Trophoblast cell (in vitro differentiated cells and primary cell): ENCODE measurements at regions not wholly inside any gene's neighbourhood (a gene's known extent, or its start where the extent isn't known, plus 50 kb on each side); places are given as distances from the start of the nearest gene placed in this dataset.
A peak's percentile ranks its signal among the peaks of the same experiment; 100 is the strongest.

Source experiments
- DNase-seq, 2 donors: peaks; one replicate each; pipeline ENCODE4 v3.0.0-alpha.2; 2016
- H2AFZ ChIP-seq: 2 replicates; pipeline ENCODE4 v1.6.1; 2013; ENCODE audit warnings: low read length, moderate library complexity, mild to moderate bottlenecking; ENCODE audit not compliant: insufficient read depth, poor library complexity
- H2AK5ac ChIP-seq: 2 replicates; pipeline ENCODE4 v1.6.1; 2013; ENCODE audit warnings: mild to moderate bottlenecking, low read length
- H2BK120ac ChIP-seq: 2 replicates; pipeline ENCODE4 v1.6.1; 2013; ENCODE audit warnings: low read length, mild to moderate bottlenecking, moderate library complexity; ENCODE audit not compliant: insufficient read depth, poor library complexity
- H2BK12ac ChIP-seq: 2 replicates; pipeline ENCODE4 v1.6.1; 2013; ENCODE audit warnings: mild to moderate bottlenecking, low read length, moderate library complexity
- H2BK5ac ChIP-seq: 2 replicates; pipeline ENCODE4 v1.6.1; 2013; ENCODE audit warnings: low read length, low read depth, moderate library complexity, mild to moderate bottlenecking; ENCODE audit not compliant: poor library complexity
- H3K14ac ChIP-seq: 2 replicates; pipeline ENCODE4 v1.6.1; 2013; ENCODE audit warnings: mild to moderate bottlenecking, low read length
- H3K18ac ChIP-seq: 2 replicates; pipeline ENCODE4 v1.6.1; 2013; ENCODE audit warnings: mild to moderate bottlenecking, low read length
- H3K23ac ChIP-seq: 2 replicates; pipeline ENCODE4 v1.6.1; 2013; ENCODE audit warnings: low read length
- H3K27ac ChIP-seq: 2 replicates; pipeline ENCODE4 v1.5.1; 2013; ENCODE audit warnings: low read depth, mild to moderate bottlenecking, inconsistent platforms, low read length, moderate library complexity
- H3K27me3 ChIP-seq: 2 replicates; pipeline ENCODE4 v1.6.1; 2013; ENCODE audit warnings: inconsistent platforms, mild to moderate bottlenecking, low read length, moderate library complexity; ENCODE audit not compliant: insufficient read depth
- H3K36me3 ChIP-seq, 2 experiments: 1 replicate in 1 of 2; 2 replicates in 1 of 2; pipeline ENCODE4 v1.6.1; 2013; ENCODE audit warnings: low read length in 2 of 2, mild to moderate bottlenecking in 2 of 2, moderate library complexity in 1 of 2; ENCODE audit not compliant: insufficient read depth in 2 of 2, control insufficient read depth in 1 of 2
- H3K4ac ChIP-seq: 2 replicates; pipeline ENCODE4 v1.6.1; 2013; ENCODE audit warnings: low read depth, mild to moderate bottlenecking, low read length, moderate library complexity
- H3K4me1 ChIP-seq, 2 experiments: 1 replicate in 1 of 2; 2 replicates in 1 of 2; pipeline ENCODE4 v1.6.1; 2013; ENCODE audit warnings: low read length in 2 of 2, mild to moderate bottlenecking in 2 of 2, moderate library complexity in 1 of 2; ENCODE audit not compliant: insufficient read depth in 2 of 2, control insufficient read depth in 1 of 2
- H3K4me2 ChIP-seq: 2 replicates; pipeline ENCODE4 v1.6.1; 2013; ENCODE audit warnings: inconsistent platforms, mild to moderate bottlenecking, low read length, moderate library complexity
- H3K4me3 ChIP-seq: 2 replicates; pipeline ENCODE4 v1.5.1; 2013; ENCODE audit warnings: mild to moderate bottlenecking, low read depth, low read length, inconsistent platforms
- H3K79me1 ChIP-seq: one replicate; pipeline ENCODE4 v1.6.1; 2013; ENCODE audit warnings: low read length
- H3K79me2 ChIP-seq: 2 replicates; pipeline ENCODE4 v1.6.1; 2013; ENCODE audit warnings: low read length, mild to moderate bottlenecking; ENCODE audit not compliant: control insufficient read depth, insufficient read depth, poor library complexity
- H3K9ac ChIP-seq: 2 replicates; pipeline ENCODE4 v1.6.1; 2013; ENCODE audit warnings: mild to moderate bottlenecking, low read length
- H3K9me3 ChIP-seq: 2 replicates; pipeline ENCODE4 v1.6.1; 2013; ENCODE audit warnings: low read depth, mild to moderate bottlenecking, control low read depth, inconsistent platforms, low read length; ENCODE audit not compliant: insufficient read depth
- H4K12ac ChIP-seq: 2 replicates; pipeline ENCODE4 v1.6.1; 2013; ENCODE audit warnings: low read depth, mild to moderate bottlenecking, low read length, moderate library complexity
- H4K8ac ChIP-seq: 2 replicates; pipeline ENCODE4 v1.6.1; 2013; ENCODE audit warnings: low read depth, mild to moderate bottlenecking, low read length, moderate library complexity
- H4K91ac ChIP-seq: one replicate; pipeline ENCODE4 v1.6.1; 2013; ENCODE audit warnings: low read depth, mild to moderate bottlenecking, low read length, moderate library complexity
- WGBS: extraction: QIAGEN DNeasy Blood & Tissue Kit; methylation state at CpG from one replicate; pipeline ENCODE4 v1.1.7; 2013; ENCODE audit warnings: missing lambda C conversion rate; ENCODE audit not compliant: insufficient read length, insufficient coverage; ENCODE audit errors: extremely low coverage; 5-methylcytosine and 5-hydroxymethylcytosine counted together

DNA sequence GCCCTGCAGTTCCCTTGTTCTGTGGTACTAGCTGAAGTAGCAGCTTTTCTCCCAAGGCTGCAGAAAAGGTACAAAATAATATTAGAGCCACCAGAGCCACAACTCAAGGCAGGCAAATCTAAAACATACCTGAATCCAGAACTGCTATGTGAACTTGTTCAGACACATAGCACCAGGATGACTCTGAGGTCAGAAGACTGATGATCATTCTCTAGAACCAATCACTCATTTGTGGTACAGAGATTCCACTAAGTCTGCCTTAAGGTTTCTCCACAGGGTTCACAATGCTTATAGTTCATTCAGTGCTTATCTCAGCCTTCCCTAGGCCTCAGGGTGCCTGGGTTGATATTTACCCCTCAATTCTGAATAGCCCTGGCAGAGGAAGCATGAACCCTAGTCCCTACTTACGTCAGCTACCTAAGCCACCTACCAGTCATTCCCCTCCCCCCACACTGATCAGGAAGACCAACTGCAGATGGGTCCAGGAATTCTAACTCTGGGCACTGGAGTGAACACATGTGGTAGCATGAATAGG, 140.9 kb upstream of the MOCS1 start:
- no peaks in the 10 kb centered on the region for H3K79me2 ChIP-seq
- H3K4me1 ChIP-seq, result no peaks in the 10 kb centered on the region
- H2AFZ ChIP-seq, result no peak overlapping the region
- no peak overlapping the region for H3K27ac ChIP-seq
- DNase-seq, result peak in 1 of 2 donors; percentile 66
- H3K36me3 ChIP-seq, result no peaks in the 10 kb centered on the region
- no peak overlapping the region for H2BK5ac ChIP-seq
- no peak overlapping the region for H3K4me2 ChIP-seq
- no peak overlapping the region for H4K8ac ChIP-seq
- H3K79me1 ChIP-seq, result no peaks in the 10 kb centered on the region
- no peak overlapping the region for H3K18ac ChIP-seq
- H3K9ac ChIP-seq, result no peak overlapping the region
- no peak overlapping the region for H3K23ac ChIP-seq
- no peak overlapping the region for H2AK5ac ChIP-seq
- H3K4me3 ChIP-seq, result no peak overlapping the region
- no peak overlapping the region for H3K14ac ChIP-seq
- H3K4ac ChIP-seq, result no peak overlapping the region
- H2BK120ac ChIP-seq, result no peak overlapping the region
- WGBS, result no CpG with 5 or more reads among the region's 1 CpG
- H4K91ac ChIP-seq, result no peak overlapping the region
- no peak overlapping the region for H2BK12ac ChIP-seq
- no peaks in the 10 kb centered on the region for H3K9me3 ChIP-seq
- no peak overlapping the region for H4K12ac ChIP-seq
- no peaks in the 10 kb centered on the region for H3K27me3 ChIP-seq

DNA sequence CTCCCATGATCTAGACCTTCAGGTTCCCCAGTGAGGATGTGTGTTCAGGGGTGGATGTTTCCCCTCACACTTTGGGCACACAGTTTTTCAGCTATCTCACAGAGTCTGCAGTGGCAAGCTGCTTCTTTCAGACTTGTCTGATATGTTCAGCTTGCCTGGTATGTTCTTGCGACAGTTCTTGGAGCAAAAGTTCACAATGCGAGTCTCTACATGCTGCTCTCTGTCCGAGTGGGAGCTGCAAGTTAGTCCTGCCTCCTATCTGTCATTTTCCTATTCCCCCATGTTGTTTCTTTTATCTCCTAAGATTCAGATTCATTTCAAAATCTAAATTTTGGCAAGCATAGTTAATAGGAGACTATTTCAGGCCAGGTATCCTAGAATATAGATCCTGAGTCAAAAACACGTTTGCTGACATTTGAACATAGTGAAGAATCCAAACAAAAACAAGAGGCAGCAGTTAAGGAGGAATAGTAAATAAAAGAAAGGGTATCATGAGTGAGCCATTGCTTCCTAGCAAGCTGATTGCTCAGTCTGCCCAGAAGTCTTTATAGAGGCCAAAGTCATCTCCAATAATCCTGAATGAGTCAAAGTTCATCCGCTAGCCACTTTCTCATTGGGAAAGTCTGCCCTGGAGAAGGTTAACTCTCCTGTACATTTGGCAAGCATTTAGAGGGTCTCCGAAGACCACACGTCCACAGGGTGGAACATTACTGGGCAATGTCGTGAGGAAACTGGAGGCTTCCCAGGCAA, 140.2 kb upstream of the MOCS1 start:
- H3K79me1 ChIP-seq, result no peaks in the 10 kb centered on the region
- no peak overlapping the region for H2BK120ac ChIP-seq
- no peaks in the 10 kb centered on the region for H3K9me3 ChIP-seq
- no peaks in the 10 kb centered on the region for H3K4me1 ChIP-seq
- no peak overlapping the region for H3K4me2 ChIP-seq
- H3K27me3 ChIP-seq, result no peaks in the 10 kb centered on the region
- no peak overlapping the region for H3K27ac ChIP-seq
- H3K79me2 ChIP-seq, result no peaks in the 10 kb centered on the region
- H3K4me3 ChIP-seq, result no peak overlapping the region
- no peak overlapping the region for H4K8ac ChIP-seq
- no peak overlapping the region for H3K4ac ChIP-seq
- no peak overlapping the region for H4K12ac ChIP-seq
- H3K18ac ChIP-seq, result no peak overlapping the region
- no peak overlapping the region for H3K23ac ChIP-seq
- no peak overlapping the region for H3K14ac ChIP-seq
- H2BK5ac ChIP-seq, result no peak overlapping the region
- no peak overlapping the region for H3K9ac ChIP-seq
- H2BK12ac ChIP-seq, result no peak overlapping the region
- peak; percentile 15 to 77 for DNase-seq
- no peak overlapping the region for H2AK5ac ChIP-seq
- no peak overlapping the region for H2AFZ ChIP-seq
- H3K36me3 ChIP-seq, result no peaks in the 10 kb centered on the region
- WGBS, result no CpG with 5 or more reads among the region's 8 CpGs
- no peak overlapping the region for H4K91ac ChIP-seq

DNA sequence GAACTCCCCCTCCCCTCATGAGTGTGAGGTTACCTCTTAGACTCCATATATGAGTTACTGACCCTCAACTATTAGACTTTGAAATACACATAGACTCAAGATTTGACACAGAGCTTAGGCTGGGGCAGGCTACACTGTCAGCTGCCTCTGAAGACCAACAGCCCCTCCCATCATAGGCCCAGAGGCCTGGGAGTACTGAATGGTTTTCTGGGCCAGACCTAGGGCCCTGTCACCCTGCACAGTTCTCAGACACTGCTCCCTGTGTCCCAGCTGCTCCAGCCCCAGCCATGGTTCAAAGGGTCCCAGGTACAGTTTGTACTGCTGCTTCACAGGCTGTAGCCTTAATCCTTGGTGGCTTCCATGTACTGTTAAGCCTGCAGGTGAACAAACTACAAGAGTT, 132.1 kb upstream of the MOCS1 start:
- Histone ChIP-seq H3K14ac (no peak overlapping the region), H3K4me2 (no peak overlapping the region), H3K9me3 (no peaks in the 10 kb centered on the region), H2BK120ac (no peak overlapping the region), H3K4ac (no peak overlapping the region), H3K4me3 (no peak overlapping the region), H4K91ac (no peak overlapping the region), H3K27ac (no peak overlapping the region), H2AK5ac (no peak overlapping the region), H2BK5ac (no peak overlapping the region), H3K36me3 (no peaks in the 10 kb centered on the region), H4K12ac (no peak overlapping the region), H3K4me1 (no peaks in the 10 kb centered on the region), H3K9ac (no peak overlapping the region), H2BK12ac (no peak overlapping the region), H3K27me3 (no peaks in the 10 kb centered on the region), H3K79me2 (no peaks in the 10 kb centered on the region), H2AFZ (no peak overlapping the region), H3K18ac (no peak overlapping the region), H3K23ac (no peak overlapping the region), H3K79me1 (no peaks in the 10 kb centered on the region), H4K8ac (no peak overlapping the region)
- DNase-seq, result no peak

DNA sequence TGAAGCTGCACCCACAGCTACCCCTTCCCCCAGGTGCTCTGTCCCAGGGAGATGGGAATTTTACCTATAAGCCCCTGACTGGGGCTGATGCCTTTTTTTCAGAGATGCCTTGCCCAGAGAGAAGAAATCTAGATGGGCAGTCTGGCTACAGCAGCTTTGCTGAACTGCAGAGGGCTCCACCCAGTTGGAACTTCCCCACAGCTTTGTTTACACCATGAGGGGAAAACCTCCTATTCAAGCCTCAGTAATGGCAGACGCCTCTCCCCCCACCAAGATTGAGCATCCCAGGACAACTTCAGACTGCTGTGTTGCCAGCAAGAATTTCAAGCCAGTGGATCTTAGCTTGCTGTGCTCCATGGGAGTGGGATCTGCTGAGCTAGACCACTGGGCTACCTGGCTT, 122.6 kb upstream of the MOCS1 start:
- no peak overlapping the region for H2BK120ac ChIP-seq
- H3K36me3 ChIP-seq, result no peaks in the 10 kb centered on the region
- H3K4ac ChIP-seq, result no peak overlapping the region
- H3K9ac ChIP-seq, result no peak overlapping the region
- peaks cover 1% of the 10 kb centered on the region for H3K9me3 ChIP-seq
- no peak overlapping the region for H3K27ac ChIP-seq
- no peak overlapping the region for H4K8ac ChIP-seq
- WGBS, result no CpG with 5 or more reads among the region's 1 CpG
- no peak for DNase-seq
- no peak overlapping the region for H4K12ac ChIP-seq
- no peak overlapping the region for H3K4me2 ChIP-seq
- no peaks in the 10 kb centered on the region for H3K79me2 ChIP-seq
- H2AFZ ChIP-seq, result no peak overlapping the region
- no peak overlapping the region for H4K91ac ChIP-seq
- H3K23ac ChIP-seq, result no peak overlapping the region
- H2BK12ac ChIP-seq, result no peak overlapping the region
- H3K14ac ChIP-seq, result no peak overlapping the region
- no peak overlapping the region for H3K4me3 ChIP-seq
- no peaks in the 10 kb centered on the region for H3K4me1 ChIP-seq
- H3K18ac ChIP-seq, result no peak overlapping the region
- H3K27me3 ChIP-seq, result no peaks in the 10 kb centered on the region
- H2BK5ac ChIP-seq, result no peak overlapping the region
- H3K79me1 ChIP-seq, result no peaks in the 10 kb centered on the region
- no peak overlapping the region for H2AK5ac ChIP-seq
